Neural progenitor cell (in vitro differentiated cells): ENCODE measurements at regions not wholly inside any gene's neighbourhood (a gene's known extent, or its start where the extent isn't known, plus 50 kb on each side); places are given as distances from the start of the nearest gene placed in this dataset.

ENCODE experiments used
- DNase-seq: peaks from one replicate; pipeline ENCODE4 v3.0.0-alpha.2; 2016; ENCODE audit warnings: low spot score
- H2AFZ ChIP-seq: fragments of 200-600 bp; sonication (generic); replicated peaks from 2 replicates; pipeline ENCODE4 v1.6.1; 2016; ENCODE audit warnings: antibody characterized with exemption
- H3F3A ChIP-seq: fragments of 200-600 bp; sonication (generic); 2 replicates; pipeline ENCODE4 v1.6.1; 2016; ENCODE audit warnings: antibody characterized with exemption, low read depth
- H3K27ac ChIP-seq: fragments of 200-600 bp; sonication (generic); 2 replicates; pipeline ENCODE4 v1.5.1; 2016; ENCODE audit warnings: mild to moderate bottlenecking
- H3K27me3 ChIP-seq: fragments of 200-600 bp; sonication (generic); 2 replicates; pipeline ENCODE4 v1.6.1; 2016; ENCODE audit warnings: mild to moderate bottlenecking, moderate library complexity
- H3K36me3 ChIP-seq: fragments of 200-600 bp; sonication (generic); 2 replicates; pipeline ENCODE4 v1.5.1; 2016
- H3K4me1 ChIP-seq: fragments of 200-600 bp; sonication (generic); 2 replicates; pipeline ENCODE4 v1.6.1; 2016; ENCODE audit warnings: mixed run types
- H3K4me2 ChIP-seq: fragments of 200-600 bp; sonication (generic); 2 replicates; pipeline ENCODE4 v1.6.1; 2016
- H3K4me3 ChIP-seq: fragments of 200-600 bp; sonication (generic); 2 replicates; pipeline ENCODE4 v1.5.1; 2016
- H3K79me2 ChIP-seq: fragments of 200-600 bp; sonication (generic); 2 replicates; pipeline ENCODE4 v1.6.1; 2016; ENCODE audit warnings: low read depth
- H3K9ac ChIP-seq: fragments of 200-600 bp; sonication (generic); 2 replicates; pipeline ENCODE4 v1.6.1; 2016
- H3K9me3 ChIP-seq: fragments of 200-600 bp; sonication (generic); 2 replicates; pipeline ENCODE4 v1.5.1; 2016; ENCODE audit warnings: low read depth
- H4K20me1 ChIP-seq: fragments of 200-600 bp; sonication (generic); 2 replicates; pipeline ENCODE4 v1.6.1; 2016; ENCODE audit warnings: low read depth
- H3K27ac Mint-ChIP-seq: 3 replicates; pipeline ENCODE4 v1.8.0; 2021; ENCODE audit warnings: mixed read lengths
- H3K27me3 Mint-ChIP-seq: 2 replicates; pipeline ENCODE4 v1.8.0; 2022; ENCODE audit warnings: low read depth, mild to moderate bottlenecking, inconsistent platforms, moderate library complexity, mixed read lengths; ENCODE audit not compliant: insufficient read depth
- H3K36me3 Mint-ChIP-seq: 3 replicates; pipeline ENCODE4 v1.8.0; 2021; ENCODE audit warnings: mixed read lengths
- H3K4me1 Mint-ChIP-seq: 3 replicates; pipeline ENCODE4 v1.8.0; 2021; ENCODE audit warnings: mixed read lengths
- H3K4me3 Mint-ChIP-seq: 3 replicates; pipeline ENCODE4 v1.8.0; 2021; ENCODE audit warnings: mild to moderate bottlenecking, moderate library complexity, mixed read lengths
- H3K9me3 Mint-ChIP-seq: 3 replicates; pipeline ENCODE4 v1.8.0; 2020; ENCODE audit warnings: mixed read lengths
- CTCF ChIP-seq: fragments of 200-600 bp; sonication (generic); IDR thresholded peaks from 2 replicates; pipeline ENCODE4 v1.5.1; 2017; ENCODE audit warnings: antibody characterized with exemption, mild to moderate bottlenecking
- EZH2 ChIP-seq: fragments of 200-600 bp; sonication (generic); IDR thresholded peaks from 2 replicates; pipeline ENCODE4 v1.6.1; 2017; ENCODE audit warnings: antibody characterized with exemption, mild to moderate bottlenecking, moderate library complexity
- EZH2phosphoT487 ChIP-seq: fragments of 200-600 bp; sonication (generic); IDR thresholded peaks from 2 replicates; pipeline ENCODE4 v1.6.1; 2017; ENCODE audit warnings: antibody characterized with exemption

DNA sequence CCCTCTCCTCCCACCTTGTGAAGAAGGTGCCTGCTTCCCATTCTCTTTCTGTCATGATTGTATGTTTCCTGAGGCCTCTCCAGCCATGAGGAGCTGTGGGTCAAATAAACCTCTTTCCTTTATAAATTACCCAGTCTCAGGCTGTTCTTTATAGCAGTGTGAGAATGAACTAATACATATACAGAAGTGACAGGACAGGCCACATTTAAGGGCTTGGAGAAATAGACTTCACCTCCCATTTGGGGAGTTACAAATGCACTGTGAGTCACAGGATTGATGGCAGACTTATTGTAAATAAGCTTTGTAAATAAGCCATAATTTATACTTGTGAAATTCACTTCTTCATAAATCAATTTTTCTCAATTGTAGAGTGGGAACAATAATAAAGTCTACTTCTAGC, 543.3 kb downstream of the LRRIQ3 start:
- no peak overlapping the region for H3K4me3 ChIP-seq
- no peaks in the 10 kb centered on the region for H3K79me2 ChIP-seq
- no peak overlapping the region for H3K4me3 Mint-ChIP-seq
- H2AFZ ChIP-seq = no peak overlapping the region
- no peaks in the 10 kb centered on the region for H3K36me3 Mint-ChIP-seq
- H3K4me2 ChIP-seq = no peak overlapping the region
- H3K4me1 Mint-ChIP-seq = no peaks in the 10 kb centered on the region
- no peak overlapping the region for H3K27ac Mint-ChIP-seq
- H3K9me3 Mint-ChIP-seq = peaks cover 2% of the 10 kb centered on the region
- H3K9me3 ChIP-seq = no peaks in the 10 kb centered on the region
- no peaks in the 10 kb centered on the region for H3K27me3 ChIP-seq
- H3K36me3 ChIP-seq = no peaks in the 10 kb centered on the region
- no peaks in the 10 kb centered on the region for H3F3A ChIP-seq
- H3K27ac ChIP-seq = no peak overlapping the region
- no peaks in the 10 kb centered on the region for H3K27me3 Mint-ChIP-seq
- H4K20me1 ChIP-seq = no peaks in the 10 kb centered on the region
- no peak overlapping the region for H3K9ac ChIP-seq
- no peaks in the 10 kb centered on the region for H3K4me1 ChIP-seq
- no peak for DNase-seq
- TF ChIP-seq EZH2 (no peak), CTCF (no peak), EZH2phosphoT487 (no peak)

- Histone ChIP-seq H3K4me2 (no peak overlapping the region), H3K9me3 (no peaks in the 10 kb centered on the region), H3F3A (no peaks in the 10 kb centered on the region), H3K27ac (no peak overlapping the region), H3K4me3 (no peak overlapping the region), H2AFZ (no peak overlapping the region), H3K79me2 (no peaks in the 10 kb centered on the region), H3K27me3 (no peaks in the 10 kb centered on the region), H3K36me3 (no peaks in the 10 kb centered on the region), H3K4me1 (no peaks in the 10 kb centered on the region), H4K20me1 (no peaks in the 10 kb centered on the region), H3K9ac (no peak overlapping the region)
- Mint-ChIP-seq H3K9me3 (no peaks in the 10 kb centered on the region), H3K4me1 (no peaks in the 10 kb centered on the region), H3K27me3 (no peaks in the 10 kb centered on the region), H3K4me3 (no peak overlapping the region), H3K27ac (no peak overlapping the region), H3K36me3 (no peaks in the 10 kb centered on the region)
- DNase-seq = no peak
- no peak for TF ChIP-seq EZH2
- TF ChIP-seq CTCF = no peak
- TF ChIP-seq EZH2phosphoT487 = no peak
Measured at GRCh38 chr1:73644198-73644597, 553.8 kb downstream of the LRRIQ3 start.

GRCh38 chr1:73639494-73639893, 558.5 kb downstream of the LRRIQ3 start:
- H3K79me2 ChIP-seq = no peaks in the 10 kb centered on the region
- no peak overlapping the region for H2AFZ ChIP-seq
- Mint-ChIP-seq H3K27ac (no peak overlapping the region), H3K9me3 (no peaks in the 10 kb centered on the region), H3K27me3 (no peaks in the 10 kb centered on the region), H3K36me3 (no peaks in the 10 kb centered on the region), H3K4me1 (peaks cover 4% of the 10 kb centered on the region), H3K4me3 (no peak overlapping the region)
- no peaks in the 10 kb centered on the region for H3K36me3 ChIP-seq
- H3K9me3 ChIP-seq = no peaks in the 10 kb centered on the region
- H3K27ac ChIP-seq = no peak overlapping the region
- H3F3A ChIP-seq = no peaks in the 10 kb centered on the region
- H3K4me1 ChIP-seq = no peaks in the 10 kb centered on the region
- H3K4me3 ChIP-seq = no peak overlapping the region
- H4K20me1 ChIP-seq = no peaks in the 10 kb centered on the region
- no peak overlapping the region for H3K4me2 ChIP-seq
- no peaks in the 10 kb centered on the region for H3K27me3 ChIP-seq
- no peak for DNase-seq
- no peak overlapping the region for H3K9ac ChIP-seq
- no peak for TF ChIP-seq CTCF
- TF ChIP-seq EZH2phosphoT487 = no peak
- TF ChIP-seq EZH2 = no peak

DNA sequence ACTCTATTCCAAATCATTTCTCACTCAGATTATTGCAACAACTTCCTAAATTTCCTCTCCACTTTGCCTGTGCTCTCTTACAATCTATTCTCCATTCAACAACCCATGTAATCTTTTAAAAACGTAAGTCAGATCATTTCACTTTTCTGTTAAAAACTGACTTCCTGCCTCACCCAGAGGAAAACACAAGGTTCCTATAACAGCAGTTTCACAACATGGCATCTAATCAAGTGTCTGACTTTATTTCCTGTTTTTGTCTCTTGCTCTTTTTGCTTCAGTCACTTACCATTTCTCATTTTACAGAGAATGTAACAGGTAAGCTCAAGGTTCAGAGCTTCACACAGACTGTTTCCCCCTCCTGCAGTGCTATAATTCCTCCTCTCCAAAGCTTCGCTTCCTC, 560.7 kb downstream of the LRRIQ3 start:
- Mint-ChIP-seq H3K4me1 (peaks cover 4% of the 10 kb centered on the region), H3K36me3 (no peaks in the 10 kb centered on the region), H3K9me3 (no peaks in the 10 kb centered on the region), H3K27me3 (no peaks in the 10 kb centered on the region), H3K27ac (no peak overlapping the region), H3K4me3 (no peak overlapping the region)
- Histone ChIP-seq H3K9me3 (no peaks in the 10 kb centered on the region), H3K4me1 (no peaks in the 10 kb centered on the region), H3K9ac (no peak overlapping the region), H3K4me2 (no peak overlapping the region), H3K27me3 (no peaks in the 10 kb centered on the region), H3K79me2 (no peaks in the 10 kb centered on the region), H4K20me1 (no peaks in the 10 kb centered on the region), H3K27ac (no peak overlapping the region), H3F3A (no peaks in the 10 kb centered on the region), H3K36me3 (no peaks in the 10 kb centered on the region), H3K4me3 (no peak overlapping the region), H2AFZ (no peak overlapping the region)
- TF ChIP-seq CTCF (no peak), EZH2phosphoT487 (no peak)
- no peak for DNase-seq
